Skeletal muscle tissue (tissue), 3 donors: ENCODE measurements at regions not wholly inside any gene's neighbourhood (a gene's known extent, or its start where the extent isn't known, plus 50 kb on each side); places are given as distances from the start of the nearest gene placed in this dataset.
"Not testable (repeated sequence)": the region's sequence is repeated elsewhere in the genome, so short reads cannot be mapped to it uniquely, and the experiment has no call there.

Source experiments
- H3K27ac ChIP-seq: one replicate; pipeline ENCODE4 v1.7.0; 2013; ENCODE audit warnings: mild to moderate bottlenecking, low read depth, low read length, inconsistent platforms
- H3K27me3 ChIP-seq, 3 donors: one replicate each; pipeline ENCODE4 v1.7.0; 2013; ENCODE audit warnings: low read length in 3 of 3; ENCODE audit not compliant: control insufficient read depth in 3 of 3, insufficient read depth in 3 of 3
- H3K36me3 ChIP-seq, 3 donors: one replicate each; pipeline ENCODE4 v1.7.0; 2013; ENCODE audit warnings: low read length in 3 of 3; ENCODE audit not compliant: control insufficient read depth in 3 of 3, insufficient read depth in 3 of 3
- H3K4me1 ChIP-seq, 3 donors: one replicate each; pipeline ENCODE4 v1.7.0; 2013; ENCODE audit warnings: low read length in 3 of 3, mild to moderate bottlenecking in 3 of 3; ENCODE audit not compliant: control insufficient read depth in 3 of 3, insufficient read depth in 3 of 3
- H3K4me3 ChIP-seq, 3 donors: one replicate each; pipeline ENCODE4 v1.7.0; 2013; ENCODE audit warnings: low read length in 3 of 3
- H3K9ac ChIP-seq, 3 donors: one replicate each; pipeline ENCODE4 v1.7.0; 2013; ENCODE audit warnings: low read length in 3 of 3, mild to moderate bottlenecking in 3 of 3, moderate library complexity in 2 of 3, low read depth in 1 of 3
- H3K9me3 ChIP-seq, 3 donors: one replicate each; pipeline ENCODE4 v1.7.0; 2013; ENCODE audit warnings: low read length in 3 of 3; ENCODE audit not compliant: control insufficient read depth in 3 of 3
- donor health status: Osteomylitis.

DNA sequence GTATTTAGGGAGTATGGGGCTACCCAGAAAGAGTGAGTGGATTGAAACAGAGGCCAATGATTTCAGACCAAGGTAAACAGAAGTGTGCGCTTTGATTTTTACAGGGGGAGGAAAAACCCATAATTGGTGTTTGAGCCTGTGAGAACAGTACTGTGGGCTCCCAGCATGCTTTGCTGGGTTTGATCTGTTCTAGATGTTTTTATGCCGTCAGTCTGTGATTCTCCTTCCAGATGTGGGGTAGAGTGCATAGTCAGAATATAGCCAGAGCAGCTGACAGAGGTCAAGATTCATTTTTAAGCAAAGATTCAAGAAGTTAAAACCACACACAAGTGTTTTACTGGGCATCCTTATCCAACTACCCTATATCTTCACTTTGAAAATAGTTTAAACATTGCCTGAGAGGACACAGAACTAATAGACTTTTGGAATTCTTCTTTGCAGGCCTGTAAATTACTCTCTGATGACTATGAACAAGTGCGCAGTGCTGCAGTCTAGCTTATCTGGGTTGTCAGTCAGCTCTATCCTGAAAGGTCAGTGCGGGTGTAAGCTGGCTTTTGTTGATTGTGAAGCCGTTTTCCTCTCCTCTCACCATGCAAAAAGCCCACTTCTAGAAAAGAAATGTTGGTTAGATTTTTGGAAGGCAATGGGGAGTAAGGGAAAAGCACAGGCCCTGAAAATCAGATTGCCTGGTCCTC lies 216.2 kb upstream of the VKORC1L1 start:
- H3K27ac ChIP-seq, H3K4me1 ChIP-seq, H3K9ac ChIP-seq, H3K36me3 ChIP-seq, H3K4me3 ChIP-seq, H3K9me3 ChIP-seq, H3K27me3 ChIP-seq: not testable (repeated sequence)

DNA sequence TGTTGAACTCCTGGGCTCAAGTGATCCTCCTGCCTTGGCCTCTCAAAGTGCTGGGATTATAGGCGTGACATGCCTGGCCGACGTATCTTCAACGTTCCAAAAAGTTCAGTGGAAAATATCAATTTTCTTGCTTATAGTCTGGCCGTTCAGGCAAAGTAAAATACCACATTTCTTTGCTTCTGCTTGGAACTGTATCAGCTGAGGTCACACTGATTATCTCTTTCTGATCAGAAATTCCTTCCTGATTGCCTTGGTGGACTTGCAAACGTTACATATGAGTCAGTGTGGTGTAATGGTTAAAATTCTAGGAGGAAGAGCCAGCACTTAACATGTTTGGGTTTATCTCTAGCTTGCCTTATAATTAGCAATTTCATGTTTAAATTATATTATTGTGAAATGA lies 189.5 kb upstream of the VKORC1L1 start:
- not testable (repeated sequence) for H3K4me1 ChIP-seq, H3K9me3 ChIP-seq

DNA sequence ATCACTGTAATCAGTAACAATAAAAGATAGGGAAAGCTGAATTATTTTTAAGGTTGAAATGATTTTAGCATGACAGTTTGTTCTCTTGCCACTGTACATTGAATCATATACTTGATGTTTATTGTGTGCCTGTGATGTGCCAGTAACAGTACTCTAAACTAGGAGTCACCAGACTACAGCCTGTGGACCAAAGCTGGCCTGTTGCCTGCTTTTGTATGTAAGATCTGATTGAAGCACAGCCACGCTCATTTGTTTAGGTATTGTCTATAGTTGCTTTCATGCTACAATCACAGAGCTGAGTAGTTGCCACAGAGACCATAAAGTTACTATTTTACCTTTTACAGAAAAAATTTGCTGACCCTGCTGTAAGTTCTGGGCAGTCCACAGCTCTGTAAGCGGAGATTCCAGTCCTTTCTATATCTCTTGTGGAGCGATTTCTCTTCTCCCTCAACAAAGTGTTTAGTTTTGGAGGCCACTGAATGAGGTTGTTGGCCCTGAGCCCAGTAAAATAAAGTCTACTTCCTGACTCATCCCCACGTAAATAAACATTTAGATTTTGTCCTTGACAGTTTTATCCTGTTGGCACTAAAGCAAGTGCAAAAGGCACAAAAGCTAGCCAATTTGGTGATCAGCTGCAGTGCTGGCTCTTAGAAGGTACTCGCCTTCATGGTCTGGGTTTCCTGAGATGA lies 173.7 kb upstream of the VKORC1L1 start:
- not testable (repeated sequence) for H3K36me3 ChIP-seq, H3K4me3 ChIP-seq, H3K9me3 ChIP-seq, H3K4me1 ChIP-seq, H3K9ac ChIP-seq, H3K27ac ChIP-seq, H3K27me3 ChIP-seq

More for the DNA sequence above, 189.5 kb upstream of the VKORC1L1 start:
- H3K27ac ChIP-seq, H3K36me3 ChIP-seq, H3K4me3 ChIP-seq, H3K27me3 ChIP-seq, H3K9ac ChIP-seq: not testable (repeated sequence)

DNA sequence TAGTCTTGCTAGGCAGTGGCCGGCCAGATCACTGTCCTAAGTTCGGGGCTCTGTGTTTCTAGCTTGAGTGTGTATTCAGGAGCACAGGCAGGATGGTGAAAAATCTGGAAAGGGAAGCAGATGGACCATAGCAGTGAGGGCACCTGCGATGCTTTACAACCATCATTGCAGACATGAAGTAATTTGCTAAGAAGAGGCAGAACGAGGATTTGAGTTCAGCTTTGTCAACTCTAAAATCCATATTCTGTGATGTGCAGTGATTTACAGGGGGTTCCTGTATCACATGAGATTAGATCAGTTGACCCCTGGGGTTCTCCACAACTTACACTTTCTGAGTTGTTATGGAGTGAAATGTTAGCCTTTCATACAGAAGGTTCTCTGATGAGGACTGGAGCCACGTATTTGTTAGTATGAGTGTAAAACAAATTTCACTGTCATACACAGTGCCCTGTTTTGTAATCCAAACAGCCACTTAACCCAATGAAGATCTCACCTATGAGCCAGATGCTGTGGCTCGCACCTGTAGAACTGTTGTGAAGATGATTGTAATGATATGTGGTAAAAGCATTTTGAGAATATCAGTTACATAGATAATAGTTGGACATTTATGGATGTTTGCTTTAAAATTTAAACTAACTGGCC lies 173.0 kb upstream of the VKORC1L1 start:
- not testable (repeated sequence) for H3K9ac ChIP-seq, H3K36me3 ChIP-seq, H3K27me3 ChIP-seq, H3K27ac ChIP-seq, H3K4me3 ChIP-seq, H3K4me1 ChIP-seq, H3K9me3 ChIP-seq

DNA sequence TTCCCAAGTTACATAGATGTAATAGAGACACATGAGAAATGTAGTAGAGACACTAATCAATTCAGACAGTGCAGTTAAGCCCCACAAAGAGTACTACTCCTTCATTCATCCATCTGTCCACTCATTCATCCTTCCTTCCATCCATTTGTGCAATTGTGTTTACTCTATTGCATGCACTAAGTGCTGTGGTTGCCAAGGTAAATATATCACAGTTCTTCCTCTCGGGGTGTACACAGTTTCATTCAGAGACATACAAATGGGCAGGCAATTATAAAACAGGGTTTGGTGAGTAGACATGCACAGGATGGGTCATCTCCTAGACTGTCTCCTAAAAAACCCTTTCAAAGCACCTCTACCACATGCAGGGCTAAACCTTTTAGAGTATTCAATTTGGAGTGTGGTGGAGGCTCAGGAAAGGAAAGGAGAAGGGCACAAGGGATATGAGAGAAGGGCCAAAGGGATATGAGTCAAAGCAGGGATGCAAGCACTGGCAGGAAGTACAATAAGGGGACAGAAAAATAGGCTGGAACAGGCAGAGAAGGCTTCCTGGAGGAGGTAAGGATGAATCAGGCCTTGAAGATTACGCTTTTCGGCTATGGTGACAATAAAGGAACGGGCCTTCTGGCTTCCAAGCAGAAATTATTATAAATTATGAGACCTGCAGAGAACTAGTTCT lies 153.6 kb upstream of the VKORC1L1 start:
- not testable (repeated sequence) for H3K36me3 ChIP-seq, H3K9ac ChIP-seq, H3K4me3 ChIP-seq, H3K4me1 ChIP-seq, H3K27ac ChIP-seq, H3K27me3 ChIP-seq, H3K9me3 ChIP-seq

DNA sequence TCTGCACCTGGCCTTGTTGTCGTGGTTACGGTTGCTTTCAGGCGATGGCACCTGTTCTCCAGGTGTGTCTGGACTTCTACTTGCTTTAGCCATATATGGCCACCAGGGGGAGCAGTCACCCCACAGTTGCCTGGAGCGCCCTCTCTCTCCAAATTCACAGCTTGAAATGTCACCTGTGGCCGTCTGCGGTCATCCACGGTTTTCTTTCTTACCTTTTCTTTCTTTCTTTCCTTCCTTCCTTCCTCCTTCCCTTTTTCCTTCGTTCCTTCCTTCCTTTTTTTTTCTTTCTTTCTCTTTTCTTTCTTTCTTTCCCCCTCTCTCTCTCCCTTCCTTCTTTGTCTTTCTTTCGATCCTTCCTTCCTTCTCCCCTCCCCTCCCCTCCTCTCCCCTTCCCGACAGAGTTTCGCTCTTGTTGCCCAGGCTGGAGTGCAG lies 150.5 kb upstream of the VKORC1L1 start:
- Histone ChIP-seq H3K4me3 (no peak overlapping the region), H3K9me3 (no peaks in the 10 kb centered on the region), H3K27me3 (no peaks in the 10 kb centered on the region), H3K9ac (no peak overlapping the region), H3K27ac (no peak overlapping the region), H3K4me1 (no peaks in the 10 kb centered on the region), H3K36me3 (no peaks in the 10 kb centered on the region)

DNA sequence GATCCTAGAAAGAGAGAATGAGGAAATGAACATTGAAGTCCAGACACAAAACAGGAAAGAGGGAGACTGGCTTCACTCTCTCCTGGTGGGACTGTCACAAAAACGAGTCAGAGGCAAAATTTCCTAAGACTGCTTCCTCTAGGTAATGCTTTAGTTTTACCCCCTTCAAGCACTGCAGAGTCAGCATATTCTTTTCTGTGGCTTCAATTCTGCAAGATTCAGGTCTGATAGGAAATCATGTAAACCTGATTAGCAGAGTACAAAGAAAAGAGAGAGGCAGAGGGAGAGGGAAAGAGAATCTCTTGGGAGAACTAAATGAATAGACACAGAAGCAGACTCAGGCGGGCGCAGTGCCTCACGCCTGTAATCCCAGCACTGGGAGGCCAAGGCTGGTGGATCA lies 145.7 kb upstream of the VKORC1L1 start:
- H3K9me3 ChIP-seq, H3K4me1 ChIP-seq, H3K27ac ChIP-seq, H3K9ac ChIP-seq, H3K36me3 ChIP-seq, H3K27me3 ChIP-seq, H3K4me3 ChIP-seq: not testable (repeated sequence)

DNA sequence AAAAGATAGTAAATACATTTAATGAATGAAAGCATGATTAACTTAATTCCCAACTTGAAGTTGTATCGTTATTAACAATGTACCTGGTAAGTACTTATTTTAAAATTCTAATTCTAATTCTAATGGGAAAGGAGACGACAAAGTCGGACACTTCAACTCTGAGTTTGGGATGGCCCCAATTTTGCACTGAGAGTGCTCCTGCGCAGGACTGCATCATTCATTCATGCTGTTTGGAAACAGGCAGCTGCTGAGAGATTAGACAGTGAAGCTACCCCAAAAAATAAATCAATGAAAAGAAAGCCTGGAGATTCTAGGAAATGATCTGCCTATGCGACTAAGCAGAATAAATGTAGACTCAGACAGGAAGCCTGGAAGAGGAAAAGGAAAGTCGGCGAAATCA lies 141.7 kb upstream of the VKORC1L1 start:
- H3K9me3 ChIP-seq: no peaks in the 10 kb centered on the region
- no peaks in the 10 kb centered on the region for H3K36me3 ChIP-seq
- H3K9ac ChIP-seq: no peak overlapping the region
- H3K4me1 ChIP-seq: no peaks in the 10 kb centered on the region
- H3K4me3 ChIP-seq: no peak overlapping the region
- H3K27me3 ChIP-seq: no peaks in the 10 kb centered on the region
- H3K27ac ChIP-seq: no peak overlapping the region

DNA sequence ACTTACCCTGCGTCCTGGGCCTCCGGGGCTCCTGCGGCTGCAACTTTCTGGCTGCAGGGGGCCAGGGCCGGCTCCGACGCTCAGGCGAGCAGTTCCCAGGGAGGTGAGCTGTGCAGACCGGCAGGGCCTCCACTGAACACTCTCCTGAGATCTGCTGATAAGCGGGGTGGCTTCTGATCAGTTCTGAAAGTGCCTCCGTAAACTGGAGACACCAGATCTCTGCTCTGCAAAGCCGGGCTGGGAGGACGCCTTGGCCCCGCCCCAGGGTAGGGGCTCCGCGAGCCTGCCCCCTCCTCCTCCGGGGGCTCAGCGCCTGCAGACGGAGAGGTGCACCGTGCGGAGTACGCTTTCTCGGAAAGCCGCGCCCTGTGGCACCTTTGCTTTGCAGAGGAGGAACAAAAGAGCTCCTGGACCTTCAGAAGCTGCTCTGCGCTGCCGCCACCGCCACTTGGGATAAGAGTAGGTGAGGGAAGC lies 141.3 kb upstream of the VKORC1L1 start:
- no peaks in the 10 kb centered on the region for H3K36me3 ChIP-seq
- no peak overlapping the region for H3K4me3 ChIP-seq
- H3K27me3 ChIP-seq: no peaks in the 10 kb centered on the region
- no peaks in the 10 kb centered on the region for H3K4me1 ChIP-seq
- H3K9me3 ChIP-seq: no peaks in the 10 kb centered on the region
- no peak overlapping the region for H3K9ac ChIP-seq
- no peak overlapping the region for H3K27ac ChIP-seq

DNA sequence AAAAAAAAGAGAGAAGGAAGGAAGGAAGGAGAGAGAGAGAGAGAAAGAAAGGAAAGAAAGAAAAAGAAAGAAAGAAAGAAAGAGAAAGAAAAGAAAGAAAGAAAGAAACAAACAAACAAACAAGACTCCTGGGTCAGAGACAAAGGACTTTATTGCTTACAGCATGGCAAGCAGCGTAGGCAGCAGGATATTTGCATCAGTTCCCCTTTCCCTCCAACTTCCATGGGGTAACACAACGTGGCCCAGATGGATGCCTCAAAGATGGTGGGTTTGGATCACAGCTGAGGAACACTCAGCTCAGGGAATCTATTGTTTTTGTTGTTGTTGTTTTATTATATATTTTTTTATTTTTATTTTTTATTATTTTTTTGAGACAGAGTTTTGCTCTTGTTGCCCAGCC lies 128.5 kb upstream of the VKORC1L1 start:
- Histone ChIP-seq H3K4me3 (no peak overlapping the region), H3K4me1 (no peaks in the 10 kb centered on the region), H3K9ac (no peak overlapping the region), H3K27me3 (no peaks in the 10 kb centered on the region), H3K27ac (no peak overlapping the region), H3K36me3 (peaks cover 0 to 3% (median 0%) of the 10 kb centered on the region in 3 donors), H3K9me3 (no peaks in the 10 kb centered on the region)
